ENCODE measurements at regions not wholly inside any gene's neighbourhood (a gene's known extent, or its start where the extent isn't known, plus 50 kb on each side); places are given as distances from the start of the nearest gene placed in this dataset.

DNA sequence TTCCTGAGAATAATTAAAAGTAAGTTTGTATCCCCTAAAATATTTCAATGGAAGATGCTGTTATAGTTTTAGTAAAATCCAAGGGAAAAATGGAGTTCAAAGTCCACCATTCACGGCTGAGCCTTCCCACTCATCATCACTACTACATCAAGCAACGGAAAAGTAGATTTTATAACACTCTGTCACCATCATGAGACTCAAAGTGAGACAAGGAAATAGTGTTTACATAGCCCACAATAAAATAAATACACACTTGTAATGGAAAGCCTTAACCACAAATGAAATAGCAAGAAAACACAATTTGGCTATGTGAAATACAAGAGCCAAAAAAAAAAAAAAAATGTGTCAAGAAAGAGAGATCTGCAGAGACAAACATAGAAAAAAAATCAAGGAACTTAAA is 569.9 kb upstream of the REG3G start:
- Histone ChIP-seq H3K4me3 (ENCODE audit: low read depth, low read length) (no peak overlapping the region), H3K27ac (ENCODE audit: extremely low read depth, low read depth, low read length) (no peak overlapping the region), H3K9me3 (ENCODE audit: control insufficient read depth, insufficient read depth, low read depth, low read length) (no peaks in the 10 kb centered on the region), H3K4me1 (ENCODE audit: control insufficient read depth, insufficient read depth, low read length) (no peaks in the 10 kb centered on the region), H3K36me3 (ENCODE audit: control insufficient read depth in 2 of 2, insufficient read depth in 1 of 2, low read length in 2 of 2) (no peaks in the 10 kb centered on the region)
- POLR2A ChIA-PET: no interaction called here
- TF ChIP-seq ZNF664 (tag by site-specific recombination; IDR thresholded peaks at IDR 0.05) (no peak), ZNF157 (tag by site-specific recombination; IDR thresholded peaks at IDR 0.05) (no peak), ZNF311 (tag by site-specific recombination; IDR thresholded peaks at IDR 0.05; ENCODE audit: borderline replicate concordance) (no peak), ZNF621 (tag by site-specific recombination; IDR thresholded peaks at IDR 0.05) (no peak), ZNF843 (tag by site-specific recombination; IDR thresholded peaks at IDR 0.05) (no peak), ZNF549 (tag by site-specific recombination; IDR thresholded peaks at IDR 0.05) (no peak), ZNF768 (tag by site-specific recombination; IDR thresholded peaks at IDR 0.05) (no peak), ZNF391 (tag by site-specific recombination; IDR thresholded peaks at IDR 0.05; ENCODE audit: borderline replicate concordance, low read depth) (no peak), PRDM1 (tag by site-specific recombination; IDR thresholded peaks at IDR 0.05) (no peak), ZFHX2 (tag by site-specific recombination; conservative IDR thresholded peaks at IDR 0.05) (no peak), ZNF561 (tag by site-specific recombination; IDR thresholded peaks at IDR 0.05; ENCODE audit: borderline replicate concordance) (no peak), ZSCAN16 (tag by site-specific recombination; IDR thresholded peaks at IDR 0.05) (no peak), ZFP37 (tag by site-specific recombination; IDR thresholded peaks at IDR 0.05) (no peak), ZNF132 (tag by site-specific recombination; IDR thresholded peaks at IDR 0.05; ENCODE audit: borderline replicate concordance) (no peak)
- TF ChIP-seq, protein P1, sequence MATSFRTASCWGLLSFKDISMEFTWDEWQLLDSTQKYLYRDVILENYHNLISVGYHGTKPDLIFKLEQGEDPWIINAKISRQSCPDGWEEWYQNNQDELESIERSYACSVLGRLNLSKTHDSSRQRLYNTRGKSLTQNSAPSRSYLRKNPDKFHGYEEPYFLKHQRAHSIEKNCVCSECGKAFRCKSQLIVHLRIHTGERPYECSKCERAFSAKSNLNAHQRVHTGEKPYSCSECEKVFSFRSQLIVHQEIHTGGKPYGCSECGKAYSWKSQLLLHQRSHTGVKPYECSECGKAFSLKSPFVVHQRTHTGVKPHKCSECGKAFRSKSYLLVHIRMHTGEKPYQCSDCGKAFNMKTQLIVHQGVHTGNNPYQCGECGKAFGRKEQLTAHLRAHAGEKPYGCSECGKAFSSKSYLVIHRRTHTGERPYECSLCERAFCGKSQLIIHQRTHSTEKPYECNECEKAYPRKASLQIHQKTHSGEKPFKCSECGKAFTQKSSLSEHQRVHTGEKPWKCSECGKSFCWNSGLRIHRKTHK (tag by site-specific recombination; IDR thresholded peaks at IDR 0.05): no peak
- TF ChIP-seq, protein P2, sequence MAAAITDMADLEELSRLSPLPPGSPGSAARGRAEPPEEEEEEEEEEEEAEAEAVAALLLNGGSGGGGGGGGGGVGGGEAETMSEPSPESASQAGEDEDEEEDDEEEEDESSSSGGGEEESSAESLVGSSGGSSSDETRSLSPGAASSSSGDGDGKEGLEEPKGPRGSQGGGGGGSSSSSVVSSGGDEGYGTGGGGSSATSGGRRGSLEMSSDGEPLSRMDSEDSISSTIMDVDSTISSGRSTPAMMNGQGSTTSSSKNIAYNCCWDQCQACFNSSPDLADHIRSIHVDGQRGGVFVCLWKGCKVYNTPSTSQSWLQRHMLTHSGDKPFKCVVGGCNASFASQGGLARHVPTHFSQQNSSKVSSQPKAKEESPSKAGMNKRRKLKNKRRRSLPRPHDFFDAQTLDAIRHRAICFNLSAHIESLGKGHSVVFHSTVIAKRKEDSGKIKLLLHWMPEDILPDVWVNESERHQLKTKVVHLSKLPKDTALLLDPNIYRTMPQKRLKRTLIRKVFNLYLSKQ (tag by site-specific recombination; IDR thresholded peaks at IDR 0.05; ENCODE audit: borderline replicate concordance): no peak
- TF ChIP-seq, protein P3, sequence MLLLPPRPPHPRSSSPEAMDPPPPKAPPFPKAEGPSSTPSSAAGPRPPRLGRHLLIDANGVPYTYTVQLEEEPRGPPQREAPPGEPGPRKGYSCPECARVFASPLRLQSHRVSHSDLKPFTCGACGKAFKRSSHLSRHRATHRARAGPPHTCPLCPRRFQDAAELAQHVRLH (tag by site-specific recombination; IDR thresholded peaks at IDR 0.05): no peak
- CTCF ChIA-PET: no interaction called here

DNA sequence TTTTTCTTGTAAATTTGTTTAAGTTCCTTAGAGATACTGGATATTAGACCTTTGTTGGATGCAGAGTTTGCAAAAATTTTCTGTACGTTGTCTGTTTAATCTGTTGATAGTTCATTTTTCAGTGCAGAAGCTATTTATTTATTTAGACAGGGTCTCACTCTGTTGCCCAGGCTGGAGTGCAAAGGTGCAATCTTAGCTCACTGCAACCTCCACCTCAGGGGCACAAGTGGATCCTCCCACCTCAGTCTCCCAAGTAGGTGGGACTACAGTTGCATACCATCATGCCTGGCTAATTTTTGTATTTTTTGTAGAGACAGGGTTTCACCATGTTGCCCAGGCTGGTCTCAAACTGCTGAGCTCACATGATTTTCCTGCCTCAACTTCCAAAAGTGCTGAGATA is 568.2 kb upstream of the REG3G start:
- H3K4me1 ChIP-seq (ENCODE audit: control insufficient read depth, insufficient read depth, low read length): no peaks in the 10 kb centered on the region
- no peaks in the 10 kb centered on the region for H3K36me3 ChIP-seq (ENCODE audit: control insufficient read depth in 2 of 2, insufficient read depth in 1 of 2, low read length in 2 of 2)
- TF ChIP-seq, protein P4, sequence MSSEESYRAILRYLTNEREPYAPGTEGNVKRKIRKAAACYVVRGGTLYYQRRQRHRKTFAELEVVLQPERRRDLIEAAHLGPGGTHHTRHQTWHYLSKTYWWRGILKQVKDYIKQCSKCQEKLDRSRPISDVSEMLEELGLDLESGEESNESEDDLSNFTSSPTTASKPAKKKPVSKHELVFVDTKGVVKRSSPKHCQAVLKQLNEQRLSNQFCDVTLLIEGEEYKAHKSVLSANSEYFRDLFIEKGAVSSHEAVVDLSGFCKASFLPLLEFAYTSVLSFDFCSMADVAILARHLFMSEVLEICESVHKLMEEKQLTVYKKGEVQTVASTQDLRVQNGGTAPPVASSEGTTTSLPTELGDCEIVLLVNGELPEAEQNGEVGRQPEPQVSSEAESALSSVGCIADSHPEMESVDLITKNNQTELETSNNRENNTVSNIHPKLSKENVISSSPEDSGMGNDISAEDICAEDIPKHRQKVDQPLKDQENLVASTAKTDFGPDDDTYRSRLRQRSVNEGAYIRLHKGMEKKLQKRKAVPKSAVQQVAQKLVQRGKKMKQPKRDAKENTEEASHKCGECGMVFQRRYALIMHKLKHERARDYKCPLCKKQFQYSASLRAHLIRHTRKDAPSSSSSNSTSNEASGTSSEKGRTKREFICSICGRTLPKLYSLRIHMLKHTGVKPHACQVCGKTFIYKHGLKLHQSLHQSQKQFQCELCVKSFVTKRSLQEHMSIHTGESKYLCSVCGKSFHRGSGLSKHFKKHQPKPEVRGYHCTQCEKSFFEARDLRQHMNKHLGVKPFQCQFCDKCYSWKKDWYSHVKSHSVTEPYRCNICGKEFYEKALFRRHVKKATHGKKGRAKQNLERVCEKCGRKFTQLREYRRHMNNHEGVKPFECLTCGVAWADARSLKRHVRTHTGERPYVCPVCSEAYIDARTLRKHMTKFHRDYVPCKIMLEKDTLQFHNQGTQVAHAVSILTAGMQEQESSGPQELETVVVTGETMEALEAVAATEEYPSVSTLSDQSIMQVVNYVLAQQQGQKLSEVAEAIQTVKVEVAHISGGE (tag by site-specific recombination; conservative IDR thresholded peaks at IDR 0.05; ENCODE audit: low read depth): no peak
- TF ChIP-seq ZNF10 (tag by site-specific recombination; IDR thresholded peaks at IDR 0.05): no peak
- TF ChIP-seq, protein P5, sequence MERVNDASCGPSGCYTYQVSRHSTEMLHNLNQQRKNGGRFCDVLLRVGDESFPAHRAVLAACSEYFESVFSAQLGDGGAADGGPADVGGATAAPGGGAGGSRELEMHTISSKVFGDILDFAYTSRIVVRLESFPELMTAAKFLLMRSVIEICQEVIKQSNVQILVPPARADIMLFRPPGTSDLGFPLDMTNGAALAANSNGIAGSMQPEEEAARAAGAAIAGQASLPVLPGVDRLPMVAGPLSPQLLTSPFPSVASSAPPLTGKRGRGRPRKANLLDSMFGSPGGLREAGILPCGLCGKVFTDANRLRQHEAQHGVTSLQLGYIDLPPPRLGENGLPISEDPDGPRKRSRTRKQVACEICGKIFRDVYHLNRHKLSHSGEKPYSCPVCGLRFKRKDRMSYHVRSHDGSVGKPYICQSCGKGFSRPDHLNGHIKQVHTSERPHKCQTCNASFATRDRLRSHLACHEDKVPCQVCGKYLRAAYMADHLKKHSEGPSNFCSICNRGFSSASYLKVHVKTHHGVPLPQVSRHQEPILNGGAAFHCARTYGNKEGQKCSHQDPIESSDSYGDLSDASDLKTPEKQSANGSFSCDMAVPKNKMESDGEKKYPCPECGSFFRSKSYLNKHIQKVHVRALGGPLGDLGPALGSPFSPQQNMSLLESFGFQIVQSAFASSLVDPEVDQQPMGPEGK (tag by site-specific recombination; IDR thresholded peaks at IDR 0.05): no peak
- no peak for TF ChIP-seq ZNF433 (tag by site-specific recombination; IDR thresholded peaks at IDR 0.05; ENCODE audit: low read depth)
- no peak for TF ChIP-seq PRDM1 (tag by site-specific recombination; IDR thresholded peaks at IDR 0.05)
- no peak for TF ChIP-seq ZNF350 (tag by site-specific recombination; IDR thresholded peaks at IDR 0.05)
- TF ChIP-seq ZNF707 (tag by site-specific recombination; IDR thresholded peaks at IDR 0.05): no peak
- no peak for TF ChIP-seq KLF9 (tag by site-specific recombination; IDR thresholded peaks at IDR 0.05; ENCODE audit: low read depth)
- TF ChIP-seq ZNF701 (tag by site-specific recombination; IDR thresholded peaks at IDR 0.05): no peak
- no peak for TF ChIP-seq ZNF473 (tag by site-specific recombination; IDR thresholded peaks at IDR 0.05)
- no peak for TF ChIP-seq ZNF777 (tag by site-specific recombination; IDR thresholded peaks at IDR 0.05; ENCODE audit: borderline replicate concordance)
- no peak for TF ChIP-seq ZNF514 (tag by site-specific recombination; IDR thresholded peaks at IDR 0.05)
- no peak overlapping the region for H3K4me3 ChIP-seq (ENCODE audit: low read depth, low read length)
- ChIA-PET CTCF (no interaction called here), POLR2A (no interaction called here)
- no peak overlapping the region for H3K27ac ChIP-seq (ENCODE audit: extremely low read depth, low read depth, low read length)
- no peaks in the 10 kb centered on the region for H3K9me3 ChIP-seq (ENCODE audit: control insufficient read depth, insufficient read depth, low read depth, low read length)

All from HEK293 (cell line).